SK-N-SH treated with all-trans-retinoic acid at 6 μM for 48 hours (cell line): ENCODE measurements at regions not wholly inside any gene's neighbourhood (a gene's known extent, or its start where the extent isn't known, plus 50 kb on each side); places are given as distances from the start of the nearest gene placed in this dataset.

Experiments used
- ATAC-seq: fragments of 200-7000 bp; cut with Tn5 transposase; 3 replicates; pipeline ENCODE4 v1.9.1; 2020; ENCODE audit warnings: mild to moderate bottlenecking, moderate library complexity
- BACH2 ChIP-seq: fragments of 250-450 bp; sonication (Bioruptor Pico); IDR thresholded peaks from 2 replicates; pipeline ENCODE4 v1.9.0; 2021; ENCODE audit warnings: mild to moderate bottlenecking, borderline replicate concordance
- CREB5 ChIP-seq: fragments of 250-450 bp; sonication (Bioruptor Pico); IDR thresholded peaks from 2 replicates; pipeline ENCODE4 v1.5.1; 2020; ENCODE audit warnings: low read depth, mild to moderate bottlenecking, moderate library complexity
- CSDC2 ChIP-seq: fragments of 250-450 bp; sonication (Bioruptor Pico); IDR thresholded peaks from 2 replicates; pipeline ENCODE4 v1.5.0; 2020; ENCODE audit warnings: mild to moderate bottlenecking, moderate library complexity
- CSRNP3 ChIP-seq: fragments of 250-450 bp; sonication (Bioruptor Pico); IDR thresholded peaks from 2 replicates; pipeline ENCODE4 v1.5.1; 2021; ENCODE audit warnings: mild to moderate bottlenecking, moderate library complexity
- ESRRG ChIP-seq: fragments of 250-450 bp; sonication (Bioruptor Pico); IDR thresholded peaks from 2 replicates; pipeline ENCODE4 v1.6.1; 2021; ENCODE audit warnings: mild to moderate bottlenecking
- GLIS3 ChIP-seq: fragments of 250-450 bp; sonication (Bioruptor Pico); IDR thresholded peaks from 2 replicates; pipeline ENCODE4 v1.5.0; 2020; ENCODE audit warnings: mild to moderate bottlenecking, moderate library complexity
- ISL1 ChIP-seq: fragments of 250-450 bp; sonication (Bioruptor Pico); IDR thresholded peaks from 2 replicates; pipeline ENCODE4 v2.1.2; 2022; ENCODE audit warnings: mild to moderate bottlenecking, moderate library complexity
- OSR1 ChIP-seq: fragments of 250-450 bp; sonication (Bioruptor Pico); IDR thresholded peaks from 2 replicates; pipeline ENCODE4 v1.8.0; 2022; ENCODE audit warnings: moderate library complexity, mild to moderate bottlenecking, inconsistent platforms
- PATZ1 ChIP-seq: fragments of 250-450 bp; sonication (Bioruptor Pico); IDR thresholded peaks from 2 replicates; pipeline ENCODE4 v1.8.0; 2020; ENCODE audit warnings: mild to moderate bottlenecking, moderate library complexity, borderline replicate concordance
- POU6F1 ChIP-seq: fragments of 250-450 bp; sonication (Bioruptor Pico); IDR thresholded peaks from 2 replicates; pipeline ENCODE4 v1.8.0; 2021; ENCODE audit warnings: low read depth, mild to moderate bottlenecking, moderate library complexity, borderline replicate concordance
- PPARA ChIP-seq: fragments of 250-450 bp; sonication (Bioruptor Pico); IDR thresholded peaks from 2 replicates; pipeline ENCODE4 v1.5.0; 2020; ENCODE audit warnings: mild to moderate bottlenecking, borderline replicate concordance
- RARB ChIP-seq: fragments of 250-450 bp; sonication (Bioruptor Pico); IDR thresholded peaks from 2 replicates; pipeline ENCODE4 v1.8.0; 2021; ENCODE audit warnings: mild to moderate bottlenecking, moderate library complexity
- TOX ChIP-seq: fragments of 250-450 bp; sonication (Bioruptor Pico); IDR thresholded peaks from 2 replicates; pipeline ENCODE4 v1.8.0; 2021; ENCODE audit warnings: mild to moderate bottlenecking, moderate library complexity, borderline replicate concordance
- ZC3H10 ChIP-seq: fragments of 250-450 bp; sonication (Bioruptor Pico); IDR thresholded peaks from 2 replicates; pipeline ENCODE4 v1.5.1; 2021; ENCODE audit warnings: mild to moderate bottlenecking, moderate library complexity
- ZFP3 ChIP-seq: fragments of 250-450 bp; sonication (Bioruptor Pico); IDR thresholded peaks from 2 replicates; pipeline ENCODE4 v1.5.0; 2020; ENCODE audit warnings: mild to moderate bottlenecking, moderate library complexity
- ZFP30 ChIP-seq: fragments of 450-650 bp; formaldehyde crosslinking; IDR thresholded peaks from 2 replicates; pipeline ENCODE4 v1.5.0; 2022; ENCODE audit warnings: mild to moderate bottlenecking, moderate library complexity
- ZNF565 ChIP-seq: fragments of 450-650 bp; formaldehyde crosslinking; conservative IDR thresholded peaks from 2 replicates; pipeline ENCODE4 v1.5.0; 2020; ENCODE audit warnings: low read depth, mild to moderate bottlenecking, moderate library complexity
- ZNF70 ChIP-seq: fragments of 450-650 bp; formaldehyde crosslinking; IDR thresholded peaks from 2 replicates; pipeline ENCODE4 v1.5.0; 2020; ENCODE audit warnings: mild to moderate bottlenecking, moderate library complexity

GRCh38 chr5:175603987-175604739, 53.7 kb upstream of the HRH2 start:
- no peak for ATAC-seq
- TF ChIP-seq RARB (CRISPR knock-in tag) (no peak), GLIS3 (CRISPR knock-in tag) (no peak), CREB5 (CRISPR knock-in tag) (no peak), ISL1 (no peak), PATZ1 (CRISPR knock-in tag) (no peak), ZNF565 (no peak), CSRNP3 (CRISPR knock-in tag) (no peak), ZNF70 (CRISPR knock-in tag) (no peak), CSDC2 (CRISPR knock-in tag) (no peak), PPARA (CRISPR knock-in tag) (no peak), OSR1 (CRISPR knock-in tag) (no peak)

GRCh38 chr5:175606409-175606808, 51.5 kb upstream of the HRH2 start:
- ATAC-seq: no peak
- TF ChIP-seq ZC3H10 (CRISPR knock-in tag): no peak
- no peak for TF ChIP-seq CSRNP3 (CRISPR knock-in tag)
- no peak for TF ChIP-seq POU6F1 (CRISPR knock-in tag)
- TF ChIP-seq TOX (CRISPR knock-in tag): no peak
- TF ChIP-seq PATZ1 (CRISPR knock-in tag): no peak
- no peak for TF ChIP-seq ESRRG (CRISPR knock-in tag)
- no peak for TF ChIP-seq ZFP30 (CRISPR knock-in tag)
- TF ChIP-seq ZNF565: no peak
- TF ChIP-seq ISL1: no peak
- no peak for TF ChIP-seq CSDC2 (CRISPR knock-in tag)
- TF ChIP-seq CREB5 (CRISPR knock-in tag): no peak
- TF ChIP-seq ZFP3 (CRISPR knock-in tag): no peak
- TF ChIP-seq BACH2 (CRISPR knock-in tag): no peak
